K562 (cell line): ENCODE measurements at regions not wholly inside any gene's neighbourhood (a gene's known extent, or its start where the extent isn't known, plus 50 kb on each side); places are given as distances from the start of the nearest gene placed in this dataset.

Source experiments
- ATAC-seq: fragments of 200-7000 bp; cut with Tn5 transposase; 3 replicates; pipeline ENCODE4 v1.9.1; 2020; ENCODE audit warnings: moderate library complexity
- BruUV-seq: library from RNA; stranded (reverse); fragments of 400-500 nt; replicated peaks from 2 replicates; lab custom pipeline; 2021; lab: Mats Ljungman, UMichigan
- CTCF ChIA-PET: fragments of 300-600 bp; formaldehyde crosslinking; extraction: SDS; loops from one replicate; lab custom pipeline; 2021; ENCODE audit warnings: low intra/inter-chr PET ratio; lab: Yijun Ruan, JAX
- POLR2A ChIA-PET: fragments of 300-600, 350-650 bp; sonication (Branson Sonifier 250); formaldehyde crosslinking; extraction: SDS; loops from one replicate; lab custom pipeline; 2021; ENCODE audit warnings: antibody characterized with exemption, inconsistent platforms; lab: Yijun Ruan, JAX
- DNase-seq, 4 experiments: peaks; one replicate each; pipeline versions ENCODE4 v3.0.0 to v3.0.0-alpha.2; 2011 to 2018; ENCODE audit warnings: low spot score in 3 of 4, mixed read lengths in 3 of 4; ENCODE audit errors: extremely low read depth in 1 of 4
- FAIRE-seq: peaks from 2 replicates; lab custom pipeline; 2011; peaks lifted over from hg19 to GRCh38; lab: Jason Lieb, UNC
- H2AFZ ChIP-seq: 2 replicates; pipeline ENCODE4 v1.6.0; 2011; ENCODE audit warnings: low read depth, low read length, control low read depth, inconsistent platforms
- H3K27ac ChIP-seq: fragments of 200-600 bp; 3 replicates; pipeline ENCODE4 v1.8.0; 2011; ENCODE audit warnings: low read depth, mild to moderate bottlenecking, control low read depth, inconsistent platforms, low read length, moderate library complexity, mixed read lengths; ENCODE audit errors: extremely low read depth
- H3K27me3 ChIP-seq, 2 experiments: fragments of 300-600 bp in 1 of 2; 2 replicates in 1 of 2; 3 replicates in 1 of 2; pipeline versions ENCODE4 v1.6.0 to v1.8.0; 2011; ENCODE audit warnings: inconsistent platforms in 2 of 2, low read length in 2 of 2, mild to moderate bottlenecking in 1 of 2, mixed read lengths in 1 of 2, moderate library complexity in 1 of 2; ENCODE audit not compliant: control insufficient read depth in 2 of 2, insufficient read depth in 2 of 2
- H3K36me3 ChIP-seq: fragments of 300-600 bp; 3 replicates; pipeline ENCODE4 v1.8.0; 2011; ENCODE audit warnings: mild to moderate bottlenecking, low read length, inconsistent platforms; ENCODE audit not compliant: control insufficient read depth, insufficient read depth
- H3K4me1 ChIP-seq, 2 experiments: fragments of 200-600 bp in 1 of 2; replicated peaks in 1 of 2; 2 replicates in 1 of 2; 3 replicates in 1 of 2; pipeline versions ENCODE4 v1.5.1 to v1.8.0; 2011; ENCODE audit warnings: inconsistent platforms in 2 of 2, low read length in 2 of 2, mild to moderate bottlenecking in 1 of 2, mixed read lengths in 1 of 2, moderate library complexity in 1 of 2; ENCODE audit not compliant: control insufficient read depth in 2 of 2, insufficient read depth in 2 of 2
- H3K4me2 ChIP-seq: 2 replicates; pipeline ENCODE4 v1.6.1; 2011; ENCODE audit warnings: low read length, control low read depth, inconsistent platforms, mixed read lengths; ENCODE audit not compliant: insufficient read depth
- H3K4me3 ChIP-seq: fragments of 200-600 bp; sonication (generic), shearing (Covaris generic); 2 replicates; pipeline ENCODE4 v1.5.1; 2016; ENCODE audit warnings: control low read depth, inconsistent platforms
- H3K79me2 ChIP-seq: fragments of 200-600 bp; 3 replicates; pipeline ENCODE4 v1.8.0; 2011; ENCODE audit warnings: low read length, inconsistent platforms; ENCODE audit not compliant: control insufficient read depth, insufficient read depth
- H3K9ac ChIP-seq, 2 experiments: 2 replicates each; pipeline versions ENCODE4 v1.6.0 to v1.6.1; 2011; ENCODE audit warnings: low read depth in 2 of 2, low read length in 2 of 2, control low read depth in 1 of 2, inconsistent platforms in 1 of 2, mild to moderate bottlenecking in 1 of 2, mixed read lengths in 1 of 2; ENCODE audit not compliant: insufficient read depth in 1 of 2
- H3K9me1 ChIP-seq: one replicate; pipeline ENCODE4 v1.6.0; 2011; ENCODE audit warnings: inconsistent platforms, mild to moderate bottlenecking, low read length, moderate library complexity; ENCODE audit not compliant: control insufficient read depth, insufficient read depth
- H3K9me3 ChIP-seq: replicated peaks from 2 replicates; pipeline ENCODE4 v1.5.1; 2011; ENCODE audit warnings: low read depth, low read length, inconsistent platforms; ENCODE audit not compliant: control insufficient read depth, insufficient read depth
- H4K20me1 ChIP-seq: replicated peaks from 2 replicates; pipeline ENCODE4 v1.6.1; 2011; ENCODE audit warnings: low read length, inconsistent platforms, mixed read lengths; ENCODE audit not compliant: control insufficient read depth, insufficient read depth
- CAMTA2 ChIP-seq: fragments of 250-450 bp; sonication (Bioruptor Pico); conservative IDR thresholded peaks from 2 replicates; pipeline ENCODE4 v1.5.1; 2022
- CBFA2T2 ChIP-seq: fragments of 450-650 bp; conservative IDR thresholded peaks from 2 replicates; pipeline ENCODE4 v1.6.1; 2017; ENCODE audit warnings: mild to moderate bottlenecking
- CSDE1 ChIP-seq, 2 experiments: fragments of 450-650 bp; IDR thresholded peaks; 2 replicates each; pipeline ENCODE4 v1.6.1; 2016; ENCODE audit warnings: mild to moderate bottlenecking in 1 of 2
- FIP1L1 ChIP-seq: fragments of 200-400 bp; formaldehyde crosslinking; IDR thresholded peaks from 2 replicates; pipeline ENCODE4 v1.6.1; 2018; ENCODE audit warnings: mild to moderate bottlenecking, low read depth, low read length; ENCODE audit not compliant: poor library complexity, severe bottlenecking
- GTF2F1 ChIP-seq: IDR thresholded peaks from 2 replicates; pipeline ENCODE4 v1.6.1; 2011; ENCODE audit warnings: low read depth, low read length, improper control_type of control experiment
- HDAC1 ChIP-seq, 2 experiments: fragments of 450-650 bp; IDR thresholded peaks; 2 replicates each; pipeline ENCODE4 v1.6.1; 2016 to 2017; ENCODE audit warnings: inconsistent platforms in 1 of 2, mild to moderate bottlenecking in 1 of 2, moderate library complexity in 1 of 2
- LARP7 ChIP-seq: fragments of 450-650 bp; IDR thresholded peaks from 2 replicates; pipeline ENCODE4 v1.6.1; 2016
- NEUROD1 ChIP-seq: fragments of 150-350 bp; IDR thresholded peaks from 2 replicates; pipeline ENCODE4 v1.6.1; 2014; ENCODE audit warnings: borderline replicate concordance, low read length, low read depth; ENCODE audit not compliant: partially characterized antibody
- NFRKB ChIP-seq: fragments of 450-650 bp; IDR thresholded peaks from 2 replicates; pipeline ENCODE4 v1.6.1; 2016; ENCODE audit warnings: low read depth
- SMC3 ChIP-seq: conservative IDR thresholded peaks from 2 replicates; pipeline ENCODE4 v1.6.1; 2011; ENCODE audit warnings: low read depth, low read length, improper control_type of control experiment; ENCODE audit not compliant: insufficient read depth
- SRSF1 ChIP-seq: fragments of 200-400 bp; formaldehyde crosslinking; IDR thresholded peaks from 2 replicates; pipeline ENCODE4 v1.6.1; 2017; ENCODE audit warnings: mild to moderate bottlenecking, low read depth, low read length, moderate library complexity
- STAT5A ChIP-seq: IDR thresholded peaks from 2 replicates; pipeline ENCODE4 v1.6.1; 2012; ENCODE audit warnings: low read length, inconsistent platforms, borderline replicate concordance
- TCF15 ChIP-seq: fragments of 250-450 bp; sonication (Bioruptor Pico); IDR thresholded peaks from 2 replicates; pipeline ENCODE4 v1.8.0; 2022; ENCODE audit warnings: moderate library complexity, mild to moderate bottlenecking, inconsistent platforms
- TCFL5 ChIP-seq: fragments of 250-450 bp; sonication (Bioruptor Pico); conservative IDR thresholded peaks from 2 replicates; pipeline ENCODE4 v1.6.1; 2021; ENCODE audit warnings: mild to moderate bottlenecking, moderate library complexity, matching md5 sums
- TEAD4 ChIP-seq, 2 experiments: sonication (generic) in 1 of 2; formaldehyde crosslinking in 1 of 2; IDR thresholded peaks; 2 replicates each; pipeline versions ENCODE4 v1.6.1 to v1.8.0; 2012 to 2022; ENCODE audit warnings: borderline replicate concordance in 1 of 2, inconsistent platforms in 1 of 2, low read length in 1 of 2, mild to moderate bottlenecking in 1 of 2, missing genetic modification reagents in 1 of 2
- YY1 ChIP-seq, 3 experiments: IDR thresholded peaks; 2 replicates each; pipeline ENCODE4 v1.6.1; 2011; ENCODE audit warnings: low read length in 2 of 3, mild to moderate bottlenecking in 2 of 3, moderate library complexity in 2 of 3, borderline replicate concordance in 1 of 3, control low read depth in 1 of 3, low read depth in 1 of 3; ENCODE audit not compliant: insufficient read depth in 3 of 3, insufficient replicate concordance in 2 of 3, control insufficient read depth in 1 of 3, insufficient read length in 1 of 3; ENCODE audit errors: extremely low read depth in 1 of 3
- ZNF175 ChIP-seq: fragments of 200-800 bp; sonication (Bioruptor generic); IDR thresholded peaks from 2 replicates; pipeline ENCODE4 v1.6.1; 2016; ENCODE audit warnings: low read depth, mild to moderate bottlenecking, missing genetic modification characterization, missing compliant biosample characterization
- ZNF512 ChIP-seq: IDR thresholded peaks from 2 replicates; pipeline ENCODE4 v1.6.1; 2016; ENCODE audit warnings: missing genetic modification characterization, missing compliant biosample characterization
- WGBS: fragments of 100-300 bp; shearing (Covaris generic); methylation state at CpG from one replicate; pipeline ENCODE4 v1.1.6; 2016; ENCODE audit warnings: low coverage, mixed read lengths; ENCODE audit not compliant: insufficient coverage; ENCODE audit errors: missing lambda C conversion rate; 5-methylcytosine and 5-hydroxymethylcytosine counted together
- in situ Hi-C: fragments of 300-500 bp; cut with MboI; formaldehyde crosslinking; loops from 4 replicates; pipeline ENCODE4 v1.15.0; 2018; ENCODE audit warnings: inconsistent platforms, mixed read lengths
- intact Hi-C: fragments of 100-400 bp; cut with micrococcal nuclease; formaldehyde crosslinking; loops from 2 replicates; pipeline ENCODE4 v1.14.2; 2022
- TF ChIP-seq, protein P1 (sequence below): sonication (generic); formaldehyde crosslinking; IDR thresholded peaks from 2 replicates; pipeline ENCODE4 v1.4.0; 2020; ENCODE audit warnings: mild to moderate bottlenecking, missing genetic modification reagents

GRCh38 chr9:33682551-33682950, 112.8 kb upstream of the PRSS3 start:
- no peak for FAIRE-seq
- Histone ChIP-seq H3K4me3 (no peak overlapping the region), H2AFZ (peak overlapping the region; percentile 71), H3K9me1 (no peaks in the 10 kb centered on the region), H3K27ac (no peak overlapping the region), H3K9me3 (no peaks in the 10 kb centered on the region), H3K36me3 (no peaks in the 10 kb centered on the region), H3K4me1 (peaks cover 0 to 5% of the 10 kb centered on the region in 2 experiments; a peak in 2 of 5 replicates), H3K27me3 (no peaks in the 10 kb centered on the region), H3K79me2 (no peaks in the 10 kb centered on the region), H4K20me1 (no peaks in the 10 kb centered on the region), H3K4me2 (no peak overlapping the region), H3K9ac (no peak overlapping the region)
- in situ Hi-C loops (no loop called here), intact Hi-C loops (no loop called here)
- WGBS, result 31% methylated on average over 3 of the region's 3 CpGs
- ATAC-seq, result peak; percentile 91
- no TSS peak for BruUV-seq
- DNase-seq, result peak in 1 of 4 experiments; percentile 24
- ChIA-PET POLR2A (no interaction called here), CTCF (no interaction called here)
- no peak for TF ChIP-seq LARP7
- no peak for TF ChIP-seq GTF2F1
- TF ChIP-seq SRSF1, result no peak
- TF ChIP-seq ZNF512 (tag), result no peak
- no peak for TF ChIP-seq CSDE1 (IDR thresholded peaks at IDR 0.05)
- 0 out of 2 replicates have a peak, but pooled peaks have one; percentile 27 for TF ChIP-seq ZNF175 (CRISPR knock-in tag)
- no peak for TF ChIP-seq TCF15
- TF ChIP-seq CAMTA2 (CRISPR knock-in tag), result no peak
- TF ChIP-seq TCFL5, result no peak
- TF ChIP-seq YY1 (IDR thresholded peaks at IDR 0.05; ENCODE audit: borderline replicate concordance in 1 of 3, control insufficient read depth in 1 of 3, extremely low read depth in 1 of 3, insufficient read depth in 3 of 3, insufficient read length in 1 of 3, insufficient replicate concordance in 2 of 3, low read depth in 1 of 3, low read length in 2 of 3), result peak in 1 of 3 experiments; percentile 82
- no peak for TF ChIP-seq HDAC1 (IDR thresholded peaks at IDR 0.05)
- TF ChIP-seq NFRKB, result no peak
- no peak for TF ChIP-seq STAT5A
- no peak for TF ChIP-seq SMC3
- no peak for TF ChIP-seq CBFA2T2
- TF ChIP-seq NEUROD1, result no peak
- TF ChIP-seq, protein P1, sequence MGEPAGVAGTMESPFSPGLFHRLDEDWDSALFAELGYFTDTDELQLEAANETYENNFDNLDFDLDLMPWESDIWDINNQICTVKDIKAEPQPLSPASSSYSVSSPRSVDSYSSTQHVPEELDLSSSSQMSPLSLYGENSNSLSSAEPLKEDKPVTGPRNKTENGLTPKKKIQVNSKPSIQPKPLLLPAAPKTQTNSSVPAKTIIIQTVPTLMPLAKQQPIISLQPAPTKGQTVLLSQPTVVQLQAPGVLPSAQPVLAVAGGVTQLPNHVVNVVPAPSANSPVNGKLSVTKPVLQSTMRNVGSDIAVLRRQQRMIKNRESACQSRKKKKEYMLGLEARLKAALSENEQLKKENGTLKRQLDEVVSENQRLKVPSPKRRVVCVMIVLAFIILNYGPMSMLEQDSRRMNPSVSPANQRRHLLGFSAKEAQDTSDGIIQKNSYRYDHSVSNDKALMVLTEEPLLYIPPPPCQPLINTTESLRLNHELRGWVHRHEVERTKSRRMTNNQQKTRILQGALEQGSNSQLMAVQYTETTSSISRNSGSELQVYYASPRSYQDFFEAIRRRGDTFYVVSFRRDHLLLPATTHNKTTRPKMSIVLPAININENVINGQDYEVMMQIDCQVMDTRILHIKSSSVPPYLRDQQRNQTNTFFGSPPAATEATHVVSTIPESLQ (CRISPR knock-in tag), result no peak
- TF ChIP-seq FIP1L1, result no peak
- TF ChIP-seq TEAD4 (IDR thresholded peaks at IDR 0.05; ENCODE audit: low read length), result 0 out of 2 replicates have a peak, but pooled peaks have one; percentile 17
- TF ChIP-seq TEAD4 (CRISPR knock-in tag; IDR thresholded peaks at IDR 0.05; ENCODE audit: borderline replicate concordance), result no peak
